Fibroblast of skin of back (primary cell): ENCODE measurements at regions not wholly inside any gene's neighbourhood (a gene's known extent, or its start where the extent isn't known, plus 50 kb on each side); places are given as distances from the start of the nearest gene placed in this dataset.
"Not testable (repeated sequence)": the region's sequence is repeated elsewhere in the genome, so short reads cannot be mapped to it uniquely, and the experiment has no call there.

ENCODE experiments used
- DNase-seq: peaks from one replicate; pipeline ENCODE4 v3.0.0-alpha.2; 2013

GRCh38 chr7:125984795-125985194, 1055.2 kb upstream of the POT1 start:
- DNase-seq: no peak

DNA sequence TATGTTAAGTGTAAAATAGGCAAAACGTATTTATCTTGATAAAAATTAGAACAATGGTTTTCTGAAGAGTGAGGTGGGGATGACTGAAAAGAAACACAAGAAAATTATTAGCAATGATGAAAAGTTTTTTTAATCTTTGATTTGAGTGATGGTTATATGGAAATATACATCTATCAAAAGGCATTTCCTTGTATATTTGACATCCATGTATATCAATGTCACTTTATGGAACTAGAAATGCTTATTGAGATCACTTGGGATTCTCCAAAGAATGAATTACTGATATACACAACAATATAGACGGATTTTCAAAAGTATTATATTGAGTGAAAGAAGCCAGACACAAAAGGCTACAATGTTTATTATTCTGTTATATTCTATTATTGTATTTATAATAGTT, 1042.0 kb upstream of the POT1 start:
- no peak for DNase-seq

DNA sequence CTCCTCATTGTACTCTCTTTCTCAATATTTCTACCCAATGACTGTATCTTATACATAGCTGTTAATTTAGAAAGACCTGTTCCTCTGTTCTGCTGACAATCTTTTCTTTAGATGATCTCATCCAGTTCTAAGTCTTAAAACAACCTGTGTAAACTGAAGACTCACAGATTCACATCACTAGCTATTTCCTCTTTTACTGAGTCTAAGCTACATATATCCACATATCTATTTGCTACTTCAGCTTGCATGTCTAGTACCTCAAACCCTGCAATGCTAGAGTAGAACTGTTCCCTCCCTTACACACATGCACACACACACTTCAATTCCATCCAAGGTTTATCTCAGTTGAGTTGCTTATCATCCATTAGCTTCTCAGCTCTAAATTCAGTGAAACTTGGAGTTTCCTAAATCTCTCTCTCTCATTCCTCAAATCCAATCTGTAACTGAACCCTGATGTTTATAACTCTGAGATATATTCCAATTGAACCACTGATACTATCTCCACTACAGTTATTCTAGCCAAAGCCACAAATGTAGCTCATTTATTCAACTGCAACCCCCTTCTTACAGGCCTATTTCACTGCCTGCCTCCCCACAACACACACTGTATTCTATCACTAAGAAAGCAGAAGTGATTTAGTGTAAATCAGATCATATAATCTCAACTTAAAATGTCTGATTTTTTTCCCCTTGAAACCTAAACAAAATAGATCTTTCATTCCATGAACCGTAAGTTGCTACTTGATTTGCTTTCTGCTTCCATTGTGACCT, 1036.8 kb upstream of the POT1 start:
- no peak for DNase-seq

- no peak for DNase-seq
Measured at GRCh38 chr7:125934955-125935354, 1005.3 kb upstream of the POT1 start.

- no peak for DNase-seq
Measured at GRCh38 chr7:125934539-125934938, 1004.9 kb upstream of the POT1 start.

DNA sequence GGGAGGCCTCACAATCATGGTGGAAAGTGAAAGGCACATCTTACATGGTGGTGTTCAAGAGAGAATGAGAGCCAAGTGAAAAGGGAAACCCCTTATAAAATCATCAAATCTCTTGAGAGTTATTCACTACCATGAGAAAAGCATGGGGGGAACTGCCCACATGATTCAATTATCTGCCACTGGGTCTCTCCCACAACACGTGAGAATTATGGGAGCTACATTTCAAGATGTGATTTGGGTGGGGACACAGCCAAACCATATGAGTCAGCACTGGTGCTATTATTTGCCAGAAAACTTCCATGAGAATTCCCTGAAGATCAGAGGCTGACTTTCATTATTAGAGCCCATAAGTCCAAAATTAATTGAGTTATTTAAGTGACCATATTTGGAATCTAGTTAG, 1001.2 kb upstream of the POT1 start:
- DNase-seq: no peak

DNA sequence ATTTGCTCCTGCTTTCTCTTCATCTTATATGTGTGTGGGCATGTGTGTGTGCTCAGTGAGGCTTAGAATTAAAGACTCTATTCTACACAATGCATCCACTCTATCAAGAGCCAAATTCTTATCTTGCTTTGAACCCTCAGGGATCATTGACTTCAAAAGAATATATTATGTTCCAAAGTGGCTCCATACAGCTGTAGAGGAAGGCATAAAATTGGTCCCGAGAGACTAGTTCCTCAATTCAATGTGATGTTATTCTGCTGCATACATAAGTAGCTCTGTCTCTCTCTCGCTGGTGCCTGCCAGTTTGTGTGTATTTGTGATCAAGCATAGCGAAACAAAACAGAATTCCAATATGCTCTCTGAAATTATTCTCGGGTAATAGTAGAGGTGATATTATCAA, 997.9 kb upstream of the POT1 start:
- no peak for DNase-seq

GRCh38 chr7:125926621-125927020, 997.0 kb upstream of the POT1 start:
- DNase-seq: peak; percentile 17

- no peak for DNase-seq
Measured at GRCh38 chr7:125924037-125924436, 994.4 kb upstream of the POT1 start.

- not testable (repeated sequence) for DNase-seq
Measured at GRCh38 chr7:125915381-125915948, 985.8 kb upstream of the POT1 start.

DNA sequence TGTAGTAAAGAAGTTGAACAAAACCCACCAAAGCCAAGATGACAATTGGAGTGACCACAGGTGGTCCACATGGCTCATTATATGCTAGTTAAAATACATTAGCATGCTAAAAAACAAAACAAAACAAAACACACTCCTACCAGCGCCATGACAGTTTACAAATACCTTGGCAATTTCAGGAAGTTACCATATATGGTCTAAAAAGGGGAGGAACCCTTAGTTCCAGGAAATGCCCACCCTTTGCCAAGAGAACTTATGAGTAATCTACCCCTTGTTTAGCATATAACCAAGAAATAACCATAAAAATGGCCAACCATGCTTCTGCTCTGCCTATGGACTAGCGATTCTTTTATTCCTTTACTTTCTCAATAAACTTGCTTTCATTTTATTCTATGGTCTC, 979.1 kb upstream of the POT1 start:
- no peak for DNase-seq

- no peak for DNase-seq
Measured at GRCh38 chr7:125899577-125899976, 970.0 kb upstream of the POT1 start.

DNA sequence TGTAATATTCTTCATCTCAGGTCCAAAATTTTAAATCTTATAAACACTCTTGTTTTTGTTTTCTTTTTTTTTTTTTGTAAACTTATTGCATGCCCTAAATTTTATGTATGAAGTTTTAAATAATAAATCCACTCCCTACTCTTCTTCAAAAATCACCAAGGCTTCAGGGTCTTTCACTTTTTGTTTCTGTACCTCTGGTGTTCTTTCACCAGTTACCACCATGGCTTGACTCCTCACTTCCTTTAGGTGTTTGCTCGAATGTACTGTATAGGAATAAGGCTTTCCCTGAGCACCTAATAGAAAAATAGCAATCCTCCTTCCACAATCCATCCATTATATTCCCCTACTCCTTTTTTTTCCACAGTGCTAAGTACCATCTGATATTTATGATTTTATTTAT, 962.8 kb upstream of the POT1 start:
- no peak for DNase-seq

GRCh38 chr7:125878988-125879387, 949.4 kb upstream of the POT1 start:
- DNase-seq: peak; percentile 1

GRCh38 chr7:125878235-125878956, 948.8 kb upstream of the POT1 start:
- DNase-seq: no peak

GRCh38 chr7:125877246-125877645, 947.6 kb upstream of the POT1 start:
- no peak for DNase-seq

GRCh38 chr7:125876431-125876830, 946.8 kb upstream of the POT1 start:
- no peak for DNase-seq

- DNase-seq: no peak
Measured at GRCh38 chr7:125871431-125871830, 941.8 kb upstream of the POT1 start.

- DNase-seq: peak; percentile 86
Measured at GRCh38 chr7:125857606-125858005, 928.0 kb upstream of the POT1 start.

DNA sequence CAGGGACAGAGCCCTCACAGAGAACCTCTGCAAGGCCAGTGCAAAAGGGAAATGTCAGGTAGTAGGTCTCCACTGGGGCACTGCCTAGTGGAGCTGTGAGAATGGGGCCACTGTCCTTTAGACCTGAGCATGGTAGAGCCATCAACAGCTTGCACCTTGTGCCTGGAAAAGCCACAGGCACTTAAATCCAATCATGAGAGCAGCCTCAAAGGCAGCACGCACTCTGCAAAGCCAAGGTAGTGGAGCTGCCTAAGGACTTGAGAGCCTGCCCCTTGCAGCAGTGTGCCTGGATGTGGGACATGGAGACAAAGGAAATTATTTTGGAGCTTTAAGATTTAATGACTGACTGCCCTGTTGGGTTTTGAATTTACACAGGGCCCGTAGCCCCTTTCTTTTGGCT, 918.5 kb upstream of the POT1 start:
- no peak for DNase-seq

DNA sequence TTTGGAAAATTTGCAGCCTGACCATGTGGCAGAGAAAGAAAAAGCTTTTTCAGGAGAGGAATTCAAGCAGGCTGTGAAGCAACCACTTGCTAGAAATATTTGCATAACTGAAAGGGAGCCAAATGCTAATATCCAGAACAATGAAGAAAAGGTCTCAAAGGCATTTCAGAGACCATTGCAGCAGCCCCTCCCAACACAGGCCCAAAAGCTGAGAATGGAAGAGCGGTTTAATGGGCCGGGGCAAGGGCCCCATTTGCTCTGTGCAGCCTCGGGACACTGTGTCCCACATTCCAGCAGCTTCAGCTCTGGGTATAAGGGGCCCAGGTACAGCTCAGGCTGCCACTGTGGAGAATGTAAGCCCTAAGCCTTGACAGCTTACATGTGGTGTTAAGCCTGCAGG, 918.1 kb upstream of the POT1 start:
- no peak for DNase-seq

DNA sequence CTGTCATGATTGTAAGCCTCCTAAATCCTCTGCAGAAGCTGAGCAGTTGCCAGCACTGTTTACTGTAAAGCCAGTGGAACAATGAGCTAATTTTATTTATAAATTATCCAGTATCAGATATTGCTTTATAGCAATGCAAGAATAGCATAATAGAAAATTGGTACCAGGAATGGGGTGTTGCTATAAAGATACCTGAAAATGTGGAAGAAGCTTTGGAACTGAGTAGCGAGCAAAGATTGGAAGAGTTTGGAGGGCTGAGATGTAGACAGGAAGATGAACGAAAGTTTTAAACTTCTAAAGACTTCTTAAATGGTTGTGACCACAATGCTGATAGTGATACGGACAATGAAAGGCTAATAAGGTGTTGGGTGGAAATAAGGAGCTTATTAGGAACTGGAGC, 917.4 kb upstream of the POT1 start:
- no peak for DNase-seq

DNA sequence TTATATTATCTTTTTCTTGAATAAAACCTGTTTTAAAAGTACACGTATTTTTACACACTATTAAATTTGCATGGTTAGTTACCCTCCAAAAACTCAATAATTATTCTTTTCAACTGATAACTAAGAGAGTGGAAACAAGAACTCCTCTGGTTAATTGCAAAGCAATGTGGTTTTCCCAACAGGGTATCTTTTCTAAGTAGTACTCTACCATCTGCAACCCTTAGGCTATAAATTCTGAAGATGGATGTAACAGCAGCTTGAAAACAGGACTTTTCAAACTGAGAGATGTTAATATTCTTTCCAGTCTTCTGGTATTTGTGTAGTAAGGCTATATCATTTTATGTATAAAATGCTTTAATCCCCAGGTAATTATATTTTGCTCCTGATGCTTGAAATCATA, 916.1 kb upstream of the POT1 start:
- no peak for DNase-seq

DNA sequence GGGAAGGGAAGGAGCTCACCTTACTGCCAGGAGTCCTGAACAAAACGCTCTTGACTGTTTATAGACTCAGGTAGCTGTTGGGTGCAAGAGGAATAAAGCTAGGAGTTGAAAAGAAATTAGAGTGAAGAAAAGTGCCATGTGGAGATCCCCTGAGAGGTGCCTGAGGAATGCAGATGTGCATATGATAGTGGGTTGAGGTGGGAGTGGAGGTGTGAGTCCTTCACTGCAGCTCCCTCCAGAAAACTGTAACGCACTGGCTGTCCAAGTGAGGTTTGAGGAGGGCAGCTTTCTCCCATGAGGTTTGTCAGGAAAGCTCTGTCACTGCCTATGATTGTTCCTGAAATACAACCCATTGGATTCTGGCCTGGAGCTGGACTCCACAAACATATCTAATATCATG, 904.8 kb upstream of the POT1 start:
- no peak for DNase-seq
